ENCODE measurements at regions not wholly inside any gene's neighbourhood (a gene's known extent, or its start where the extent isn't known, plus 50 kb on each side); places are given as distances from the start of the nearest gene placed in this dataset.

DNA sequence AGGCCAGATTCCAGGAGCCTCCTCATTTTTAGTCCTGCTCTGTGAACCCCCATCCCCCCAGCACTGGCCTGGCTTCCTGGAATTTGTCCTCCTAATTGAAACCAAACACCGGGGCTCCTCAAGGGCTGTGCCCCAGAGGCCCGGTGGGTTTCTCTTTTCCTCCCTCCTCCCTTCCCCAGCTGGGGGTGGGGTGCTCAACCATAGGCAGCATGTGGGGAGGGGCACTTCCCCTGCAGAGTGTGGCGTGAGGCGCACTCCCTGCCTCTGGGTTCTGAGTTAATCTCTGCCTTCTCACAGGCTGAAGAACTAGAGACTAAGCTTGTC lies 67.5 kb upstream of the ACOT11 start:
- ChIA-PET CTCF (ENCODE audit: partially characterized antibody) (interaction anchor here (0.7 to 2.2 kb wide), 3 partner anchors 9 to 73 kb away, joined by 5 to 11 read pairs (median 5); no protein-coding TSS in a partner anchor), POLR2A (ENCODE audit: partially characterized antibody) (interaction anchor here (0.9 to 10.4 kb wide), 6 partner anchors 7 to 321 kb away, joined by 3 to 121 read pairs (median 4); partner anchors contain the start of genes SSBP3 and TTC22)
- intact Hi-C loops (cut with micrococcal nuclease): loop anchor here (10.0 kb wide), 1 partner anchor 536 kb away; the partner anchor contains the start of genes IFT25 and LRRC42
- Mint-ChIP-seq H3K36me3 (no peaks in the 10 kb centered on the region), H3K27me3 (no peaks in the 10 kb centered on the region), H3K27ac (peak overlapping the region; percentile 50 to 95 (median 88)), H3K4me1 (peaks cover 58 to 83% (median 69%) of the 10 kb centered on the region in 4 donors), H3K4me3 (peak overlapping the region; percentile 66 to 80 (median 76)), H3K9me3 (no peaks in the 10 kb centered on the region)
- no peak for DNase-seq
- no peak overlapping the region for H3K4me3 ChIP-seq (ENCODE audit: low read length in 2 of 2)
- H3K27me3 ChIP-seq (ENCODE audit: insufficient read depth, low read length): no peaks in the 10 kb centered on the region
- no peaks in the 10 kb centered on the region for H3K9me3 ChIP-seq (ENCODE audit: control insufficient read depth in 1 of 2, low read length in 2 of 2)
- H3K4me1 ChIP-seq (ENCODE audit: insufficient read depth, low read length): peaks cover 68% of the 10 kb centered on the region
- peak overlapping the region; percentile 35 for H3K27ac ChIP-seq (ENCODE audit: low read depth, low read length)
- H3K36me3 ChIP-seq (ENCODE audit: insufficient read depth, low read length): no peaks in the 10 kb centered on the region

DNA sequence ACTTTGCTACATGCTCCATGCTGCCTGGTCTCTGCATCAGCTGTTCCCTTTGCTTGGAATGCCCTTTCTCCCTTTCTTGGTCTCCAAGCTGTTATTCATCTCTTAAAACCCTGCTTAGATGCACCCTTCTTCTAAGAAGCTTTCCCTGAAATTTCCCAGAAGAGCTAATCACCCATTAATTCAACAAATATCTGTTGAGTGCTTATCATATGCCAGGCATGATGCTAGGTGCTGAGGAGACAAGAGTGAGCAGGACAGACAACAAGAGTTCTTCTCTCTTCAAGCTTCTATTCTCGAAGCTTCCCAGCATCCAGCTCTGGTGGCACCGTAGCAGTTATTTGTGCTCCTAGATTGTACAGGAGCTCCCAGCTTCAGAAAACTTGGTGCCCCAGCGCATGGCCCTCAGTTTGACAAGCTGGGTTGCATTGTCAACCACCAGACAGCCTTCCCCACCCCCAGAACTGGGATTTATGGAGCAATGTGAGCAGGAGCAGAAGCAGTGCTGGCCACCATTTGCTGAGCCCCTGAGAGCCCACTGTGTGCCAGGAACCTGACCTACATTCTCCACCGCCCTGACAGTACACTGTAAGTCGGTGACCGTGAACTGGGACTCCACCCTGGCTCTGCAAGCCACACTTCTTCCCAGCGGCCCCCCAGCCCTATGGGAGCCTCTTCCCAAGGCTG lies 68.0 kb upstream of the ACOT11 start:
- CTCF ChIA-PET (ENCODE audit: partially characterized antibody): interaction anchor here (1.0 to 2.2 kb wide), 4 partner anchors 8 to 73 kb away, joined by 3 to 11 read pairs (median 4); no protein-coding TSS in a partner anchor
- intact Hi-C loops (cut with micrococcal nuclease): loop anchor here (10.0 kb wide), 1 partner anchor 535 kb away; the partner anchor contains the start of genes IFT25 and LRRC42
- no peaks in the 10 kb centered on the region for H3K27me3 Mint-ChIP-seq
- H3K4me1 Mint-ChIP-seq: peaks cover 55 to 83% (median 67%) of the 10 kb centered on the region in 4 donors
- no peaks in the 10 kb centered on the region for H3K9me3 ChIP-seq (ENCODE audit: control insufficient read depth in 1 of 2, low read length in 2 of 2)
- no peaks in the 10 kb centered on the region for H3K9me3 Mint-ChIP-seq
- peak overlapping the region; percentile 50 to 95 (median 88) for H3K27ac Mint-ChIP-seq
- peaks cover 69% of the 10 kb centered on the region for H3K4me1 ChIP-seq (ENCODE audit: insufficient read depth, low read length)
- POLR2A ChIA-PET (ENCODE audit: partially characterized antibody): interaction anchor here (0.6 to 10.4 kb wide), 7 partner anchors 8 to 321 kb away, joined by 3 to 121 read pairs (median 4); partner anchors contain the start of genes SSBP3 and TTC22
- H3K27ac ChIP-seq (ENCODE audit: low read depth, low read length): peak overlapping the region; percentile 35
- H3K4me3 ChIP-seq (ENCODE audit: low read length in 2 of 2): no peak overlapping the region
- no peaks in the 10 kb centered on the region for H3K27me3 ChIP-seq (ENCODE audit: insufficient read depth, low read length)
- H3K36me3 ChIP-seq (ENCODE audit: insufficient read depth, low read length): no peaks in the 10 kb centered on the region
- peak overlapping the region; percentile 66 to 80 (median 76) for H3K4me3 Mint-ChIP-seq
- no peak for DNase-seq
- H3K36me3 Mint-ChIP-seq: no peaks in the 10 kb centered on the region

DNA sequence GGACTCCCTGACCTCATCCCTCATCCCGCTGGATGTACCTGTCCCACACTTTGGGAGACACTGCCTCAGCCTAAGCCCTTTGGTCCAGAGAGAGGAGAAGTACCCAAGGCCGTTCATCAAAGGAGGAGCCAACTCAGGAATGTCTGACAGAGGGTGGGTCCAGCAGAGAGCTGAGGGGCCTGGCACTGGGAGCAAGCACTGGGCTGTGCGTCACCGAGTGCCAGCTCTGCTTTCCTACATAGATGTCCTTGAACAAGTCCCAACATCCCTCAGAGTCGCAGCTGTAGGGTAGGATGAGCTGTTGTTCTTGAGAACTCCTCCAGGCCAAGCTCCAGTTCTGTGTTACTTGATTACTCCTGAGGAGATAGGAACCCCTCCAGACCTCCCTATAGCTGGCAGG lies 68.8 kb upstream of the ACOT11 start:
- peaks cover 76% of the 10 kb centered on the region for H3K4me1 ChIP-seq (ENCODE audit: insufficient read depth, low read length)
- H3K9me3 ChIP-seq (ENCODE audit: control insufficient read depth in 1 of 2, low read length in 2 of 2): no peaks in the 10 kb centered on the region
- H3K4me3 ChIP-seq (ENCODE audit: low read length in 2 of 2): no peak overlapping the region
- no peaks in the 10 kb centered on the region for H3K36me3 ChIP-seq (ENCODE audit: insufficient read depth, low read length)
- no peak overlapping the region for H3K27ac ChIP-seq (ENCODE audit: low read depth, low read length)
- Mint-ChIP-seq H3K4me3 (peak overlapping the region in 3 of 8 donors; percentile 53 to 80 (median 79)), H3K27ac (peak overlapping the region; percentile 50 to 95 (median 86)), H3K4me1 (peaks cover 53 to 81% (median 66%) of the 10 kb centered on the region in 4 donors), H3K9me3 (no peaks in the 10 kb centered on the region), H3K27me3 (no peaks in the 10 kb centered on the region), H3K36me3 (no peaks in the 10 kb centered on the region)
- ChIA-PET CTCF (ENCODE audit: partially characterized antibody) (interaction anchor here (1.0 to 2.2 kb wide), 3 partner anchors 9 to 11 kb away, joined by 3 to 11 read pairs (median 4); no protein-coding TSS in a partner anchor), POLR2A (ENCODE audit: partially characterized antibody) (interaction anchor here (1.2 to 10.4 kb wide), 3 partner anchors 9 to 72 kb away, joined by 3 to 121 read pairs (median 45); partner anchors contain the start of gene SSBP3)
- intact Hi-C loops (cut with micrococcal nuclease): no loop called here
- no peaks in the 10 kb centered on the region for H3K27me3 ChIP-seq (ENCODE audit: insufficient read depth, low read length)
- no peak for DNase-seq

DNA sequence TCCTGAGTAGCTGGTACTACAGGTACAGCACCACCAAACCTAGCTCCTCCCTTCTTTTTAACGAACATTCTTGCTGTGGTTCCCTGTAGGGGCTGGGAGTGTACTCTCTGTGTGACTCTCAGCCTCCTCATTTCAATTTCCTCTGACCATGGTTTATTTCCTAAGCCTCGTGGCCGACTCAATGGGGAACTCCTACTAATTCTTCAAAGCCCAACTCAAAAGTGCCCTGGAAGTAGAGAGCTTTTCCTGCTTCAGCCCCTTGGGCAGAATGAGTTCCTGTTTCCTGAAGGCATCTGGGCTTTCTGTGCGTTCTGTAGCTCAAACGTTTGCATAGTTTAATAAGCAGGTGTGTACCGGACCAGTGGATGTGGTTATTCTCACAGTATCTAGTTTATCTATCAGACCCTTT lies 70.9 kb upstream of the ACOT11 start:
- Mint-ChIP-seq H3K9me3 (no peaks in the 10 kb centered on the region), H3K4me1 (peaks cover 56 to 82% (median 69%) of the 10 kb centered on the region in 4 donors), H3K36me3 (no peaks in the 10 kb centered on the region), H3K27ac (peak overlapping the region; percentile 59 to 97 (median 81)), H3K27me3 (peaks cover 0 to 2% of the 10 kb centered on the region in 2 donors), H3K4me3 (peak overlapping the region; percentile 12 to 86 (median 66))
- Histone ChIP-seq H3K27ac (ENCODE audit: low read depth, low read length) (no peak overlapping the region), H3K36me3 (ENCODE audit: insufficient read depth, low read length) (no peaks in the 10 kb centered on the region), H3K9me3 (ENCODE audit: control insufficient read depth in 1 of 2, low read length in 2 of 2) (no peaks in the 10 kb centered on the region), H3K27me3 (ENCODE audit: insufficient read depth, low read length) (no peaks in the 10 kb centered on the region), H3K4me1 (ENCODE audit: insufficient read depth, low read length) (peaks cover 77% of the 10 kb centered on the region), H3K4me3 (ENCODE audit: low read length in 2 of 2) (no peak overlapping the region)
- intact Hi-C loops (cut with micrococcal nuclease): loop anchor here (1.0 to 2.0 kb wide), 2 partner anchors 11 to 16 kb away; no protein-coding TSS in a partner anchor
- CTCF ChIA-PET (ENCODE audit: partially characterized antibody): interaction anchor here (1.1 to 1.6 kb wide), 5 partner anchors 10 to 70 kb away, joined by 3 to 17 read pairs (median 3); no protein-coding TSS in a partner anchor
- POLR2A ChIA-PET (ENCODE audit: partially characterized antibody): interaction anchor here (0.6 to 10.4 kb wide), 6 partner anchors 9 to 70 kb away, joined by 4 to 121 read pairs (median 25); partner anchors contain the start of gene SSBP3
- DNase-seq: no peak

DNA sequence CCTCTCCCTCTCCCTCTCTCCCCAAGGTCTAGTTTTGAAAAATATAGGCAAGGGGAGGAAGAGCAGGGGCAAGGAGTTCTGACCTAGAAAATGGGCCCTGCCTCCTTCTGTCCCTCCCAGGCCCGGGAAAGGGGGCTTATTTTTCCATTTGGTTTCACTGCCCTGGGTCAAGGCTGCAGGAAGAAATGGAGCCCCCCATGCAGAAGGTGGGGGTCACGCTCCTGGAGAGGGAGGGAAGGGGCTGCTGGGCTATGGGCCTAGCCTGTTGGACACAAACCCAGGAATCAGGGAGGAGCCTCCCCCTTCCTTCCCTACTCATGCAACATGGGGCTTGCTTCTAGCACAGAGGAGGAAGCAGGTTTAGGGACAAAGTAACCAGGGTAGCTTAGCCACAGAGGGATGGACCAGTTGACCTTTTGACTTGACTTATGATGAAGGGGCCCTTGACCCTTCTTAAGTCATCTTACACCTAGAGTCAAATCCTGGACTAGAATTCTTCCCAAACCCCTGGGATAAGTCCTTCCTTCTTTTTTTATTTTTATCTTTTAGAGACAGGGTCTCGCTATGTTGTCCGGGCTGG lies 70.4 kb upstream of the SSBP3 start:
- H3K9me3 Mint-ChIP-seq: no peaks in the 10 kb centered on the region
- no peak overlapping the region for H3K27ac ChIP-seq (ENCODE audit: low read depth, low read length)
- peaks cover 0 to 2% of the 10 kb centered on the region in 2 donors for H3K27me3 Mint-ChIP-seq
- H3K27ac Mint-ChIP-seq: peak overlapping the region; percentile 81 to 97 (median 96)
- H3K27me3 ChIP-seq (ENCODE audit: insufficient read depth, low read length): no peaks in the 10 kb centered on the region
- POLR2A ChIA-PET (ENCODE audit: partially characterized antibody): interaction anchor here (1.5 to 10.4 kb wide), 7 partner anchors 9 to 277 kb away, joined by 4 to 121 read pairs (median 12); partner anchors contain the start of genes CYB5RL, MRPL37 and SSBP3
- intact Hi-C loops (cut with micrococcal nuclease): loop anchor here (1.0 to 2.0 kb wide), 2 partner anchors 12 to 16 kb away; no protein-coding TSS in a partner anchor
- CTCF ChIA-PET (ENCODE audit: partially characterized antibody): interaction anchor here (1.1 to 1.5 kb wide), 4 partner anchors 10 to 61 kb away, joined by 3 to 17 read pairs (median 6); no protein-coding TSS in a partner anchor
- peaks cover 52 to 76% (median 64%) of the 10 kb centered on the region in 4 donors for H3K4me1 Mint-ChIP-seq
- no peaks in the 10 kb centered on the region for H3K36me3 Mint-ChIP-seq
- H3K4me3 Mint-ChIP-seq: peak overlapping the region; percentile 12 to 86 (median 74)
- H3K4me3 ChIP-seq (ENCODE audit: low read length in 2 of 2): peak overlapping the region in 1 of 2 donors; percentile 25
- H3K4me1 ChIP-seq (ENCODE audit: insufficient read depth, low read length): peaks cover 71% of the 10 kb centered on the region
- DNase-seq: no peak
- no peaks in the 10 kb centered on the region for H3K36me3 ChIP-seq (ENCODE audit: insufficient read depth, low read length)
- no peaks in the 10 kb centered on the region for H3K9me3 ChIP-seq (ENCODE audit: control insufficient read depth in 1 of 2, low read length in 2 of 2)

DNA sequence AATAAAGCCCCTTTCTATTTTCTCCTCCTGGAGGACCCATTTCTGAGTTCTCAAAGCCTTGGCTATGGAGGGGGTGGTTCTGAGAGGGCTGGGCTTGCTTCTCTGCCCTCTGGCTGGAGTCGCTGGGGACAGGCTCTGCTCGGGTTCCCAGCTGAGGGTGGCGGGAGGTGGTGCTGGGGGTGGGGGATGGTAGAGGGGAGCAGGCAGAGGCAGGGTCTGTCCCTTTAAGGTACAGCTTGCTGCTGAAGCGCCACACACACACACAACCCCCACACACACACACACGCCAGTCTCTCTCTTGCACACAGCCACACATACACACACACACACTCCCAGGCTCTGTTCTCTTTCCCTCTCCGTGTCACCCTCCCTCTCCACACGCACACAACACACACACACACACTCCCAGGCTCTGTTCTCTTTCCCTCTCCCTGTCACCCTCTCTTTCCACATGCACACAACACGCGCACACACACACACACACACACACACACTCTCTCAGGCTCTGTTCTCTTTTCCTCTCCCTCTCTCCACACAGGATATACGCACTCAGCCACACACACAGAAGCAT lies 69.8 kb upstream of the SSBP3 start:
- H3K4me3 Mint-ChIP-seq: peak overlapping the region in 7 of 8 donors; percentile 76 to 86 (median 82)
- H3K27me3 Mint-ChIP-seq: peaks cover 0 to 2% of the 10 kb centered on the region in 2 donors
- DNase-seq: no peak
- no peaks in the 10 kb centered on the region for H3K36me3 ChIP-seq (ENCODE audit: insufficient read depth, low read length)
- H3K27ac Mint-ChIP-seq: peak overlapping the region; percentile 87 to 97 (median 96)
- ChIA-PET CTCF (ENCODE audit: partially characterized antibody) (interaction anchor here (1.2 to 1.5 kb wide), 2 partner anchors 11 to 13 kb away, joined by 3 read pairs; no protein-coding TSS in a partner anchor), POLR2A (ENCODE audit: partially characterized antibody) (interaction anchor here (1.5 to 10.4 kb wide), 4 partner anchors 10 to 276 kb away, joined by 4 to 121 read pairs (median 57); partner anchors contain the start of genes CYB5RL and MRPL37)
- intact Hi-C loops (cut with micrococcal nuclease): loop anchor here (2.0 kb wide), 1 partner anchor 15 kb away; no protein-coding TSS in a partner anchor
- peak overlapping the region in 1 of 2 donors; percentile 57 for H3K4me3 ChIP-seq (ENCODE audit: low read length in 2 of 2)
- H3K9me3 ChIP-seq (ENCODE audit: control insufficient read depth in 1 of 2, low read length in 2 of 2): no peaks in the 10 kb centered on the region
- H3K4me1 ChIP-seq (ENCODE audit: insufficient read depth, low read length): peaks cover 66% of the 10 kb centered on the region
- H3K9me3 Mint-ChIP-seq: no peaks in the 10 kb centered on the region
- H3K27me3 ChIP-seq (ENCODE audit: insufficient read depth, low read length): no peaks in the 10 kb centered on the region
- peak overlapping the region; percentile 47 for H3K27ac ChIP-seq (ENCODE audit: low read depth, low read length)
- peaks cover 46 to 71% (median 58%) of the 10 kb centered on the region in 4 donors for H3K4me1 Mint-ChIP-seq
- no peaks in the 10 kb centered on the region for H3K36me3 Mint-ChIP-seq

Measured in CD4-positive, alpha-beta memory T cell (primary cell).